Suprapubic skin (tissue), 3 donors: ENCODE measurements at regions not wholly inside any gene's neighbourhood (a gene's known extent, or its start where the extent isn't known, plus 50 kb on each side); places are given as distances from the start of the nearest gene placed in this dataset.

Experiments
- CTCF ChIP-seq, 2 donors: fragments of 200-600 bp in 1 of 2; fragments of 450-650 bp in 1 of 2; sonication (generic) in 1 of 2; IDR thresholded peaks; one replicate each; pipeline ENCODE4 v1.5.1; 2016 to 2019; ENCODE audit warnings: antibody characterized with exemption in 2 of 2, mild to moderate bottlenecking in 1 of 2, moderate library complexity in 1 of 2
- EP300 ChIP-seq: sonication (generic); formaldehyde crosslinking; IDR thresholded peaks from one replicate; pipeline ENCODE4 v1.6.1; 2017; ENCODE audit warnings: antibody characterized with exemption
- POLR2A ChIP-seq, 2 donors: fragments of 450-650 bp; IDR thresholded peaks; one replicate each; pipeline ENCODE4 v1.6.1; 2017; ENCODE audit warnings: antibody characterized with exemption in 2 of 2, mild to moderate bottlenecking in 2 of 2, moderate library complexity in 2 of 2

GRCh38 chr12:67057072-67057471 lies 212.1 kb upstream of the CAND1 start:
- TF ChIP-seq CTCF (IDR thresholded peaks at IDR 0.05), result no peak
- TF ChIP-seq POLR2A (IDR thresholded peaks at IDR 0.05), result no peak
- TF ChIP-seq EP300, result no peak
